ENCODE measurements at regions not wholly inside any gene's neighbourhood (a gene's known extent, or its start where the extent isn't known, plus 50 kb on each side); places are given as distances from the start of the nearest gene placed in this dataset.

GRCh38 chr2:193690572-193690971 is 1495.8 kb upstream of the TMEFF2 start:
- no peak for TF ChIP-seq CTCF (conservative IDR thresholded peaks at IDR 0.05; ENCODE audit: low read length)
- H3K4me3 ChIP-seq (ENCODE audit: low read length): no peak overlapping the region
- DNase-seq (ENCODE audit: low read depth): no peak

GRCh38 chr2:193687195-193687594 is 1492.5 kb upstream of the TMEFF2 start:
- TF ChIP-seq CTCF (conservative IDR thresholded peaks at IDR 0.05; ENCODE audit: low read length): no peak
- H3K4me3 ChIP-seq (ENCODE audit: low read length): no peak overlapping the region
- no peak for DNase-seq (ENCODE audit: low read depth)

- no peak for DNase-seq (ENCODE audit: low read depth)
- no peak for TF ChIP-seq CTCF (conservative IDR thresholded peaks at IDR 0.05; ENCODE audit: low read length)
- H3K4me3 ChIP-seq (ENCODE audit: low read length): no peak overlapping the region
Measured at GRCh38 chr2:193679847-193680246, 1485.1 kb upstream of the TMEFF2 start.

GRCh38 chr2:193670478-193670877 is 1475.7 kb upstream of the TMEFF2 start:
- TF ChIP-seq CTCF (conservative IDR thresholded peaks at IDR 0.05; ENCODE audit: low read length): no peak
- no peak overlapping the region for H3K4me3 ChIP-seq (ENCODE audit: low read length)
- no peak for DNase-seq (ENCODE audit: low read depth)

GRCh38 chr2:193668557-193669323 is 1474.0 kb upstream of the TMEFF2 start:
- DNase-seq (ENCODE audit: low read depth): no peak
- H3K4me3 ChIP-seq (ENCODE audit: low read length): no peak overlapping the region
- TF ChIP-seq CTCF (conservative IDR thresholded peaks at IDR 0.05; ENCODE audit: low read length): no peak

- TF ChIP-seq CTCF (conservative IDR thresholded peaks at IDR 0.05; ENCODE audit: low read length): no peak
- no peak for DNase-seq (ENCODE audit: low read depth)
- no peak overlapping the region for H3K4me3 ChIP-seq (ENCODE audit: low read length)
Measured at GRCh38 chr2:193627927-193628272, 1433.2 kb upstream of the TMEFF2 start.

GRCh38 chr2:193627187-193627926 is 1432.6 kb upstream of the TMEFF2 start:
- no peak overlapping the region for H3K4me3 ChIP-seq (ENCODE audit: low read length)
- no peak for TF ChIP-seq CTCF (conservative IDR thresholded peaks at IDR 0.05; ENCODE audit: low read length)
- DNase-seq (ENCODE audit: low read depth): no peak
